ENCODE measurements at regions not wholly inside any gene's neighbourhood (a gene's known extent, or its start where the extent isn't known, plus 50 kb on each side); places are given as distances from the start of the nearest gene placed in this dataset.

DNA sequence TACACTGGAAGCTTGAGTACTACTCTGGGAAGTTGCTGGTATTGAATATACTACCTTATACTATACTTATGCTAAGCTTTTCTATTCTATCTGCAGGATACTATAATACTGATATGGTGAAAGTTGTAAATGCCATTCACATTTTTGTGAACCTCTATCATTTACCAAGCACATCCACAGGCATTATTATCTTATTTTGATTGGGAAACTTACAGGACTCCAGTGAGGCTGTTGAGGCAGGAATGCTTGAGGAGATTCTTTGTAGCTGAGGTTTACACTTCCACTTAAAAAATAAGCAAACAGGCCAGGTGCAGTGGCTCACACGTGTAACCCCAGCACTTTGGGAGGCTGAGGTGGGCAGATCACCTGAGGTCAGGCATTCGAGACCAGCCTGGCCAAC, 442.9 kb downstream of the QKI start:
- no peak for TF ChIP-seq RAD21 (CRISPR knock-in tag; IDR thresholded peaks at IDR 0.05)
- TF ChIP-seq KLF15 (CRISPR knock-in tag; IDR thresholded peaks at IDR 0.05; ENCODE audit: borderline replicate concordance): no peak
- no peak for TF ChIP-seq POLR2A (IDR thresholded peaks at IDR 0.05; ENCODE audit: insufficient read depth in 1 of 2, low read depth in 2 of 2, low read length in 2 of 2)
- TF ChIP-seq ZNF615 (CRISPR knock-in tag; IDR thresholded peaks at IDR 0.05; ENCODE audit: borderline replicate concordance): no peak
- TF ChIP-seq ZSCAN30 (CRISPR knock-in tag; IDR thresholded peaks at IDR 0.05): no peak
- TF ChIP-seq SIN3A (IDR thresholded peaks at IDR 0.05; ENCODE audit: borderline replicate concordance, low read depth, low read length): no peak
- TF ChIP-seq ZNF510 (CRISPR knock-in tag; IDR thresholded peaks at IDR 0.05; ENCODE audit: low read depth): no peak
- TF ChIP-seq, protein P1, sequence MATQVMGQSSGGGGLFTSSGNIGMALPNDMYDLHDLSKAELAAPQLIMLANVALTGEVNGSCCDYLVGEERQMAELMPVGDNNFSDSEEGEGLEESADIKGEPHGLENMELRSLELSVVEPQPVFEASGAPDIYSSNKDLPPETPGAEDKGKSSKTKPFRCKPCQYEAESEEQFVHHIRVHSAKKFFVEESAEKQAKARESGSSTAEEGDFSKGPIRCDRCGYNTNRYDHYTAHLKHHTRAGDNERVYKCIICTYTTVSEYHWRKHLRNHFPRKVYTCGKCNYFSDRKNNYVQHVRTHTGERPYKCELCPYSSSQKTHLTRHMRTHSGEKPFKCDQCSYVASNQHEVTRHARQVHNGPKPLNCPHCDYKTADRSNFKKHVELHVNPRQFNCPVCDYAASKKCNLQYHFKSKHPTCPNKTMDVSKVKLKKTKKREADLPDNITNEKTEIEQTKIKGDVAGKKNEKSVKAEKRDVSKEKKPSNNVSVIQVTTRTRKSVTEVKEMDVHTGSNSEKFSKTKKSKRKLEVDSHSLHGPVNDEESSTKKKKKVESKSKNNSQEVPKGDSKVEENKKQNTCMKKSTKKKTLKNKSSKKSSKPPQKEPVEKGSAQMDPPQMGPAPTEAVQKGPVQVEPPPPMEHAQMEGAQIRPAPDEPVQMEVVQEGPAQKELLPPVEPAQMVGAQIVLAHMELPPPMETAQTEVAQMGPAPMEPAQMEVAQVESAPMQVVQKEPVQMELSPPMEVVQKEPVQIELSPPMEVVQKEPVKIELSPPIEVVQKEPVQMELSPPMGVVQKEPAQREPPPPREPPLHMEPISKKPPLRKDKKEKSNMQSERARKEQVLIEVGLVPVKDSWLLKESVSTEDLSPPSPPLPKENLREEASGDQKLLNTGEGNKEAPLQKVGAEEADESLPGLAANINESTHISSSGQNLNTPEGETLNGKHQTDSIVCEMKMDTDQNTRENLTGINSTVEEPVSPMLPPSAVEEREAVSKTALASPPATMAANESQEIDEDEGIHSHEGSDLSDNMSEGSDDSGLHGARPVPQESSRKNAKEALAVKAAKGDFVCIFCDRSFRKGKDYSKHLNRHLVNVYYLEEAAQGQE (IDR thresholded peaks at IDR 0.05; ENCODE audit: borderline replicate concordance in 1 of 2, low read depth in 1 of 2, low read length in 2 of 2): no peak
- no peak for TF ChIP-seq ZNF138 (CRISPR knock-in tag; IDR thresholded peaks at IDR 0.05; ENCODE audit: low read depth)
- TF ChIP-seq, protein P2, sequence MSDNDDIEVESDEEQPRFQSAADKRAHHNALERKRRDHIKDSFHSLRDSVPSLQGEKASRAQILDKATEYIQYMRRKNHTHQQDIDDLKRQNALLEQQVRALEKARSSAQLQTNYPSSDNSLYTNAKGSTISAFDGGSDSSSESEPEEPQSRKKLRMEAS (IDR thresholded peaks at IDR 0.05): no peak

All from HepG2 (cell line).